Ascending aorta (tissue), 2 donors: ENCODE measurements at regions not wholly inside any gene's neighbourhood (a gene's known extent, or its start where the extent isn't known, plus 50 kb on each side); places are given as distances from the start of the nearest gene placed in this dataset.

Experiments used
- DNase-seq, 2 donors: peaks; one replicate each; pipeline ENCODE4 v3.0.0-alpha.2; 2019; ENCODE audit warnings: low spot score in 2 of 2
- H3K27ac ChIP-seq, 2 donors: fragments of 200-600 bp; sonication (generic); one replicate each; pipeline ENCODE4 v1.5.1; 2016 to 2017; ENCODE audit warnings: mild to moderate bottlenecking in 1 of 2
- H3K27me3 ChIP-seq: fragments of 200-600 bp; sonication (generic); one replicate; pipeline ENCODE4 v1.5.1; 2017
- H3K36me3 ChIP-seq, 2 donors: fragments of 200-600 bp; sonication (generic); one replicate each; pipeline ENCODE4 v1.5.1; 2016
- H3K4me1 ChIP-seq, 2 donors: fragments of 200-600 bp; sonication (generic); one replicate each; pipeline ENCODE4 v1.5.1; 2016 to 2017; ENCODE audit warnings: mild to moderate bottlenecking in 1 of 2
- H3K4me3 ChIP-seq, 2 donors: fragments of 200-600 bp; sonication (generic); one replicate each; pipeline ENCODE4 v1.5.1; 2016 to 2017; ENCODE audit warnings: mild to moderate bottlenecking in 1 of 2
- H3K9me3 ChIP-seq, 2 donors: fragments of 200-600 bp; sonication (generic); one replicate each; pipeline ENCODE4 v1.5.1; 2016
- CTCF ChIP-seq, 3 experiments: fragments of 200-600 bp in 2 of 3; fragments of 450-650 bp in 1 of 3; sonication (generic) in 2 of 3; IDR thresholded peaks; one replicate each; pipeline ENCODE4 v1.5.1; 2016 to 2019; ENCODE audit warnings: antibody characterized with exemption in 3 of 3, mild to moderate bottlenecking in 1 of 3, moderate library complexity in 1 of 3
- intact Hi-C: fragments of 100-400 bp; cut with DNase I; formaldehyde crosslinking; loops from one replicate; pipeline ENCODE4 v1.15.1; 2023

- no peak overlapping the region for H3K27ac ChIP-seq
Measured at GRCh38 chr13:83221813-83222241, 660.4 kb downstream of the SLITRK1 start.

DNA sequence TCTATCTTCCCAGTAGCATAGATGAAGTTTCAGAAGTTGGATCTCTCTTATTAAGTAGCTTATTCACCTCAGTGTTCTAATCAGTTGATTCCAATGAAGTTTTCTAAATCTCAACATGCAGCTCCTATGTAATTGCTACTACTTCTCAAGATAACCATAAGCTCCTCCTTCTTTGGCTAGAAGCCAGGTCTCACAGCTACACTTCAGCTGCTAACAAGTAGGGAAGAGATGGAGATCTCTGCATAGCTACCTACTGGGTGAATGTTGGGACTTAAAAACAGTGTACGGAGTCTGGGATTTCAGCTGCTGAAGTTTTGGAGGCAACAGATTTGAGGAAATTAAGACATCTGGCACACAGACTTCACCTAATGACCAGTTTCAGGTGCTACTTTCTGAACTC, 661.0 kb downstream of the SLITRK1 start:
- intact Hi-C loops = no loop called here
- TF ChIP-seq CTCF (IDR thresholded peaks at IDR 0.05) = no peak
- DNase-seq = no peak

More at GRCh38 chr13:83221813-83222241, 660.4 kb downstream of the SLITRK1 start:
- no peak overlapping the region for H3K4me3 ChIP-seq
- no peaks in the 10 kb centered on the region for H3K36me3 ChIP-seq
- no peaks in the 10 kb centered on the region for H3K27me3 ChIP-seq
- intact Hi-C loops = no loop called here
- TF ChIP-seq CTCF (IDR thresholded peaks at IDR 0.05) = no peak
- no peak for DNase-seq
- no peaks in the 10 kb centered on the region for H3K4me1 ChIP-seq
- H3K9me3 ChIP-seq = no peaks in the 10 kb centered on the region

DNA sequence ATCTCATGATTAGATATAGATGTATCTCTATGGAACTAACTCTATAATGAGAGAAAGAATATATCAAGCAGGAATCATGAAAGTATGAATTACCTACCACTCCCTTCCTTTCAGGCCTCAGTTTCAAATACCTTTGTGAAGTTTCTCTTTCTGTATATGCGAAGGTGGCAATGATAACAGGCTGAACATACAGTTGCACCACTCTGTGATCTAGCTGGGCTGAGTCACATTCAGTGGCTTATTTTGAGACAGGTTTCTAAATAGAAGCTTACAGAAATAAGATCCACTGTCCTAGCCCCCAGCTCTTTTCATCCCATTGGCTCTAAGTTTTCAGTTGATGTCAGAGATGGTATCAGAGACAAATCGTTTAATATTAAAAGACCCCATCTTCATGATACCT, 662.0 kb downstream of the SLITRK1 start:
- Histone ChIP-seq H3K4me3 (no peak overlapping the region), H3K27me3 (no peaks in the 10 kb centered on the region), H3K27ac (no peak overlapping the region), H3K36me3 (no peaks in the 10 kb centered on the region), H3K9me3 (no peaks in the 10 kb centered on the region), H3K4me1 (peaks cover 4 to 6% of the 10 kb centered on the region in 2 donors)
- DNase-seq = no peak
- no peak for TF ChIP-seq CTCF (IDR thresholded peaks at IDR 0.05)
- intact Hi-C loops = no loop called here

More for the DNA sequence above, 661.0 kb downstream of the SLITRK1 start:
- Histone ChIP-seq H3K27me3 (no peaks in the 10 kb centered on the region), H3K36me3 (no peaks in the 10 kb centered on the region), H3K4me3 (no peak overlapping the region), H3K4me1 (peaks cover 0 to under 1% of the 10 kb centered on the region in 2 donors), H3K27ac (no peak overlapping the region), H3K9me3 (no peaks in the 10 kb centered on the region)

GRCh38 chr13:83219832-83220231, 662.4 kb downstream of the SLITRK1 start:
- intact Hi-C loops = loop anchor here (5.0 kb wide), 1 partner anchor 143 kb away; no protein-coding TSS in a partner anchor

GRCh38 chr13:83216479-83217245, 665.6 kb downstream of the SLITRK1 start:
- Histone ChIP-seq H3K9me3 (peaks cover 6 to 19% of the 10 kb centered on the region in 2 donors), H3K4me1 (peaks cover 4 to 7% of the 10 kb centered on the region in 2 donors), H3K36me3 (no peaks in the 10 kb centered on the region), H3K27me3 (no peaks in the 10 kb centered on the region), H3K27ac (peak overlapping the region in 1 of 2 donors; percentile 23), H3K4me3 (no peak overlapping the region)
- intact Hi-C loops = loop anchor here (5.0 kb wide), 1 partner anchor 139 kb away; no protein-coding TSS in a partner anchor
- no peak for TF ChIP-seq CTCF (IDR thresholded peaks at IDR 0.05)
- no peak for DNase-seq

More at GRCh38 chr13:83219832-83220231, 662.4 kb downstream of the SLITRK1 start:
- Histone ChIP-seq H3K27me3 (no peaks in the 10 kb centered on the region), H3K4me1 (peaks cover 4 to 7% of the 10 kb centered on the region in 2 donors), H3K9me3 (no peaks in the 10 kb centered on the region), H3K36me3 (no peaks in the 10 kb centered on the region), H3K4me3 (no peak overlapping the region), H3K27ac (no peak overlapping the region)
- TF ChIP-seq CTCF (IDR thresholded peaks at IDR 0.05) = no peak
- no peak for DNase-seq
